ENCODE measurements at regions not wholly inside any gene's neighbourhood (a gene's known extent, or its start where the extent isn't known, plus 50 kb on each side); places are given as distances from the start of the nearest gene placed in this dataset.
"Not testable (repeated sequence)": the region's sequence is repeated elsewhere in the genome, so short reads cannot be mapped to it uniquely, and the experiment has no call there.

DNA sequence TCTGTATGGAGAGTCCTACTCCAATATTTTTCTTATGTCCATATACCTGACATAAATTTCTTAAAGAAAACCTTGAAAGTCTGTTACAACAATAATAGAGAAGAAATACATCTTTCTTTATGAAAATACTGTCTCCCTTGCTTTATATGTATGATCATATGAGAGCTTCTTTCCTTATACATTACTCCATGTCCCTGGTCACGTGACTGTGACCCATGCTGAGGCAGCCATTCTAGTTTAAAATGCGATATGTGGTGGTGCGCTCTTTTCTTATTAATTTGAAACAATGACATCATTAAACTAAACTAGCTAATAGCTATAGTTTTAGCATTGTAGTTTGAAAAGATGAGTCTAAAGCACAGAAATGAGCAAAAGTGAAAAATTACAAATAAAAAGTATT is 1120.3 kb upstream of the PRR20A start:
- H3K4me3 Mint-ChIP-seq = no peak overlapping the region
- H3K27ac Mint-ChIP-seq = no peak overlapping the region
- no peaks in the 10 kb centered on the region for H3K36me3 Mint-ChIP-seq
- DNase-seq = no peak
- H3K27me3 Mint-ChIP-seq = no peaks in the 10 kb centered on the region
- CTCF ChIA-PET = no interaction called here
- H3K4me1 Mint-ChIP-seq = no peaks in the 10 kb centered on the region
- peaks cover 4% of the 10 kb centered on the region for H3K9me3 Mint-ChIP-seq

- CTCF ChIA-PET = interaction anchor here (0.6 kb wide), 1 partner anchor 364 kb away, joined by 3 read pairs; no protein-coding TSS in a partner anchor
- Mint-ChIP-seq H3K27me3 (no peaks in the 10 kb centered on the region), H3K9me3 (peaks cover 29% of the 10 kb centered on the region)
Measured at GRCh38 chr13:56039992-56040391, 1100.7 kb upstream of the PRR20A start.

DNA sequence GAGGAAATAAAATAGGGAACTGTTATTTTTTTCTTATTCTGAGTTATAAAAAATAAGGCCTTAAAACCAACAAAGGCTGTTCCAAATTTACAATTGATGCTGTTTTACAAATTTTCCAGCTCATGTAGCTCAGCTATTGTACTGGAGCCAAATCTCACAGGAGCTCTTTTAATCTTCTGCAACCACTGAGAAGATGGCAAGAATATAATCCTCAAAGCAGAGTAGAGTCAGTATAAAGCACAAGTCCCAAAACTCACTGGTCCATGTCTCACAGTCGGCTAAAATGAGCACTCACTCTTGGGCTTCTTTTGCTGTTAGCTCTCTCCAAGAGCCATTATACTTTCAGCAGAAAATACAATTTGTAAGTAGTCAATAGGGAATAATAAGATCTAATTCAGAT is 1074.4 kb upstream of the PRR20A start:
- Mint-ChIP-seq H3K4me1 (no peaks in the 10 kb centered on the region), H3K27me3 (no peaks in the 10 kb centered on the region), H3K27ac (no peak overlapping the region), H3K4me3 (no peak overlapping the region), H3K36me3 (no peaks in the 10 kb centered on the region), H3K9me3 (peaks cover 2% of the 10 kb centered on the region)
- CTCF ChIA-PET = no interaction called here
- DNase-seq = no peak

More at GRCh38 chr13:56039992-56040391, 1100.7 kb upstream of the PRR20A start:
- H3K27ac Mint-ChIP-seq = no peak overlapping the region
- H3K4me1 Mint-ChIP-seq = no peaks in the 10 kb centered on the region
- no peaks in the 10 kb centered on the region for H3K36me3 Mint-ChIP-seq
- no peak for DNase-seq
- no peak overlapping the region for H3K4me3 Mint-ChIP-seq

DNA sequence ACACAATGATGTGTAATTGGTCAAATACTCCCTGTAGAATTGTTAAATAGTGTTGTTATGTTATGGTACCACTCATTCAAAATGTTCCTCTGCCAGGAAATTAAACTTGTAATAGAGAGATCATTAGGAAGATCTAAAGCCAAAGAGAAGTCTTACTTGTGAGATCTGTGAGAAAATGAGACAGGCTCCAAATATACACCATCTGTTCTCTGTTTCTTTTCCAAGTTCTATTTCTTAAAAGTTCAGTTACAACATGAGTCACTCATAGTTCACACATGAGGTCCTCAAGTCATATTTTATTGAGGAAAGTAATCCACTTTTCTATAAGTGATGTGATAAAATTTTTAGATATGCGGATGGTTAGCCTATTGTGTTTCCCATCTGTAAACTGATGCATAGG is 1038.1 kb upstream of the PRR20A start:
- H3K4me3 Mint-ChIP-seq = no peak overlapping the region
- H3K36me3 Mint-ChIP-seq = no peaks in the 10 kb centered on the region
- peaks cover 8% of the 10 kb centered on the region for H3K9me3 Mint-ChIP-seq
- H3K4me1 Mint-ChIP-seq = no peaks in the 10 kb centered on the region
- no peaks in the 10 kb centered on the region for H3K27me3 Mint-ChIP-seq
- H3K27ac Mint-ChIP-seq = no peak overlapping the region
- CTCF ChIA-PET = no interaction called here
- DNase-seq = no peak

DNA sequence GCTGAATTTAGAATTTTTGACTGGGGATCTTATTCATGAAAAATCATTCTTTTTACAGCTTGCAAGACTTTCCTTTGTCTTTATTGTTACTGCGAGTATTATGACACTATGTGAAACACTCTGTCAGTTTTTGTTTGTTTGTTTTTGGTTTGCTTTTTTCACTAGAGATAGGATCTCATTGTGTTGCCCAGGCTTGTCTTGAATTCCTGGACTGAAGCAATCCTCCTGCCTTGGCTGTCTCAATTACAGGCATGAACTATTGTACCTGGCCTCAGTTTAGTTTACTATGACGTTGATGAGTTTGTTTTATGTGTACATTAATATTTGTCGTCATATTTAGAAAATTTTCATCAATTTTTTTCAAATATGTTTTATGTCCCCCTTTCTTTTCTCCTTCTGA is 1030.0 kb upstream of the PRR20A start:
- H3K36me3 Mint-ChIP-seq = no peaks in the 10 kb centered on the region
- CTCF ChIA-PET = no interaction called here
- no peak for DNase-seq
- no peak overlapping the region for H3K27ac Mint-ChIP-seq
- H3K27me3 Mint-ChIP-seq = no peaks in the 10 kb centered on the region
- H3K4me1 Mint-ChIP-seq = no peaks in the 10 kb centered on the region
- H3K9me3 Mint-ChIP-seq = peaks cover 21% of the 10 kb centered on the region
- H3K4me3 Mint-ChIP-seq = no peak overlapping the region

DNA sequence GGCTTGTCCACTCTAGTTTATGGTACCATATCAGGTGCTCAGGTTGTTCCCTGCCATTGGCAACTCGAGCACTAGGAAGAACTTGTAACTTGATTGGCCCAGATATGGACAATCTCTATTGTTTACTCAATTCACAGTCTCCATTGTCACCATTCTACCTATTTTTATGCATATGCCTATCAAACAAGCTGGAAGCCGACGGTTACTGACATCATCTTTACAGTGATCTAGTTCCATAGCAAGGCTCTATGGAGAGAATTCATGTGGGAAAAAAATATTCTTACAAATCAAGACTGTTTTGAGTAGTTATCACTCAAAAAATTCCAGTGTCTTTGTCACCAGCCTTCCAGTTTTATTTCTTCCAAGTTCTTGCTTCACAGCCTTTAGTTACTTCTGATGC is 1006.2 kb upstream of the PRR20A start:
- no peak for DNase-seq
- H3K27me3 Mint-ChIP-seq = no peaks in the 10 kb centered on the region
- CTCF ChIA-PET = no interaction called here
- H3K27ac Mint-ChIP-seq = no peak overlapping the region
- H3K4me3 Mint-ChIP-seq = no peak overlapping the region
- H3K36me3 Mint-ChIP-seq = no peaks in the 10 kb centered on the region
- no peaks in the 10 kb centered on the region for H3K4me1 Mint-ChIP-seq
- peaks cover 4% of the 10 kb centered on the region for H3K9me3 Mint-ChIP-seq

GRCh38 chr13:56166864-56167263 is 973.9 kb upstream of the PRR20A start:
- Mint-ChIP-seq H3K27me3 (no peaks in the 10 kb centered on the region), H3K4me3 (no peak overlapping the region), H3K9me3 (peaks cover 7% of the 10 kb centered on the region), H3K36me3 (no peaks in the 10 kb centered on the region), H3K4me1 (no peaks in the 10 kb centered on the region), H3K27ac (no peak overlapping the region)
- CTCF ChIA-PET = no interaction called here
- DNase-seq = no peak

GRCh38 chr13:56168581-56168980 is 972.1 kb upstream of the PRR20A start:
- H3K9me3 Mint-ChIP-seq = peaks cover 10% of the 10 kb centered on the region
- DNase-seq = no peak
- no peaks in the 10 kb centered on the region for H3K27me3 Mint-ChIP-seq
- H3K36me3 Mint-ChIP-seq = no peaks in the 10 kb centered on the region
- H3K4me1 Mint-ChIP-seq = no peaks in the 10 kb centered on the region
- no peak overlapping the region for H3K27ac Mint-ChIP-seq
- H3K4me3 Mint-ChIP-seq = no peak overlapping the region
- CTCF ChIA-PET = no interaction called here

DNA sequence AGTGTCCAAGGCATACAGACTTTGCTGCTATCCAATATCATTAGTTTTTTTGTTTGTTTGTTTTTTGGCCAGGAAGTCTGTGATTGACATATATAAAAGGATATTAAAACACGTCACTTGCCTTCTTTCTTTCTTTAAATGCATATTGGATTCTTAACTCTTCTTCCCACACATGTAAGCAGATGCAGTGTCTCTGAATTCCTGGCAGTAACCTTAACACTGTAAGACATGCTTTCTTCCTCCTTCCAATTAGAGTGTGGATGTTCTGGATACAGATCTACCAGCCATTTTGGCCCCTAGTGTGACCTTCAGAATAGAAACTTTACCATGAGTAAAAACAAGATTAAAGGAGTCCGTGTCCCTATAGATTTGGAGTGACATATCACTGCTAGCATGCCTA is 967.4 kb upstream of the PRR20A start:
- no peak overlapping the region for H3K4me3 Mint-ChIP-seq
- H3K9me3 Mint-ChIP-seq = peaks cover 7% of the 10 kb centered on the region
- no peaks in the 10 kb centered on the region for H3K4me1 Mint-ChIP-seq
- DNase-seq = no peak
- no peaks in the 10 kb centered on the region for H3K36me3 Mint-ChIP-seq
- no peak overlapping the region for H3K27ac Mint-ChIP-seq
- H3K27me3 Mint-ChIP-seq = no peaks in the 10 kb centered on the region
- CTCF ChIA-PET = no interaction called here

DNA sequence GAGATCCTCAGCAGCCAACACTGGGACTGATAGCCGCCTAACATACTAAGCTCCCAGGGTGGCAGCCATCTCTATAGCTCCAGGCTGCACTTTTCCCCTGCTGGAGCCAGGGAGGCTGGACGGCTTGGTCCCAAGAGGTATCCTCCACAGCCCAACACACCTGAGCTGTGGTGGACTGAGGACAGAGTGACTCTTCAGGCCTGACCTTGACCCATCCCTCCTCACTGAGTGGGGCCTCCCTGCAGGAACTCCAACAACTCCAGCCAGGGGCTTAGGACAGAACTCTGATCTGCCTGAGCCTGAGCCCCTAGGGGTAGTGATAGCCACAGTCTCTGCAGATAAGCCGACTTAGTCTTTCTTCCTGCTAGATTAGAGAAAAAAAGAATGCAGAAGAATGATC is 958.1 kb upstream of the PRR20A start:
- CTCF ChIA-PET = no interaction called here
- no peak for DNase-seq
- peaks cover 9% of the 10 kb centered on the region for H3K9me3 Mint-ChIP-seq
- H3K27ac Mint-ChIP-seq = no peak overlapping the region
- no peaks in the 10 kb centered on the region for H3K27me3 Mint-ChIP-seq
- H3K4me1 Mint-ChIP-seq = no peaks in the 10 kb centered on the region
- H3K36me3 Mint-ChIP-seq = no peaks in the 10 kb centered on the region
- no peak overlapping the region for H3K4me3 Mint-ChIP-seq

DNA sequence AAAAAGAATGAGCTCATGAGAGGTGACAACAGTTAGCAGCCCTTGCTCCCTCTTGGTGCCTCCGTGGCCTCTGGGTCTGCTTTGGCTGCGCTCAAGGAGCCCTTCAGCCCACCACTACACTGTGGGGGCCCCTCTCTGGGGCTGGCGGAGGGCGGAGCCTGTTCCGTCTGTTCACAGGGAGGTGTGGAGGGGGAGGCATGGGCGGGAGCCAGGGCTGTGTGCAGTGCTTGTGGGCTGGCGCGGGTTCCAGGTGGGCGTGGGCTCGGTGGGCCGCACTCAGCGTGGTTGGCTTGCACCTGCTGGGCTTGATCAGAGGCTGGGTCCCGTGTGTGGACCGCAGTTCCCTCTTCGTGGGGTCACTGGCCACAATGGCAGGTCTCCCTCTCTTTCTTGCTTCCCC is 953.4 kb upstream of the PRR20A start:
- Mint-ChIP-seq H3K9me3 (peaks cover 21% of the 10 kb centered on the region), H3K27me3 (no peaks in the 10 kb centered on the region), H3K36me3 (no peaks in the 10 kb centered on the region), H3K4me3 (no peak overlapping the region), H3K4me1 (no peaks in the 10 kb centered on the region), H3K27ac (no peak overlapping the region)
- DNase-seq = no peak
- CTCF ChIA-PET = no interaction called here

GRCh38 chr13:56188582-56188981 is 952.1 kb upstream of the PRR20A start:
- CTCF ChIA-PET, H3K27me3 Mint-ChIP-seq, H3K36me3 Mint-ChIP-seq, DNase-seq, H3K4me3 Mint-ChIP-seq, H3K4me1 Mint-ChIP-seq, H3K27ac Mint-ChIP-seq: not testable (repeated sequence)
- peaks cover 16% of the 10 kb centered on the region for H3K9me3 Mint-ChIP-seq

GRCh38 chr13:56189439-56189838 is 951.3 kb upstream of the PRR20A start:
- Mint-ChIP-seq H3K4me3 (no peak overlapping the region), H3K27ac (no peak overlapping the region), H3K36me3 (no peaks in the 10 kb centered on the region), H3K27me3 (no peaks in the 10 kb centered on the region), H3K9me3 (peaks cover 15% of the 10 kb centered on the region), H3K4me1 (no peaks in the 10 kb centered on the region)
- CTCF ChIA-PET = no interaction called here
- no peak for DNase-seq

GRCh38 chr13:56189978-56190377 is 950.7 kb upstream of the PRR20A start:
- H3K27me3 Mint-ChIP-seq = no peaks in the 10 kb centered on the region
- no peak overlapping the region for H3K4me3 Mint-ChIP-seq
- H3K9me3 Mint-ChIP-seq = peaks cover 15% of the 10 kb centered on the region
- DNase-seq = no peak
- no peaks in the 10 kb centered on the region for H3K4me1 Mint-ChIP-seq
- H3K27ac Mint-ChIP-seq = no peak overlapping the region
- H3K36me3 Mint-ChIP-seq = no peaks in the 10 kb centered on the region
- CTCF ChIA-PET = no interaction called here

DNA sequence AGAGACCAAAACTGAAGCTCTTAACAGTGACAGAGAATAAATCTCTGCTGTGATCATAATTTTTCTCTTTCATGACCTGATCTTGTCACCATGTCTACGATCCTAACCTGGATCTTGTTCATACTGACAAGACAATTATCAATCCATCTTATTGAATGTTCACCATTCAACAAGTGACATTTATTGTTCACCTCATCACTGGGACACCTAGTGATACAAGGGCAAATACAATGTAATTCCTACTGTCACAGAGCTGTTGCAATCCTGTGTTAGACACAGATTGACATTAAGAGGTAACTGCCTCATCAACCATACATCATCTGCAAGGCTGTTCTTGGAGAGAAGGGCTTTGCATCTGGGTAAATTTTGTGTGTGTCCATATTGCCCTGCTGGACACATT is 942.4 kb upstream of the PRR20A start:
- Mint-ChIP-seq H3K36me3 (no peaks in the 10 kb centered on the region), H3K27me3 (no peaks in the 10 kb centered on the region), H3K27ac (no peak overlapping the region), H3K4me1 (no peaks in the 10 kb centered on the region), H3K4me3 (no peak overlapping the region), H3K9me3 (peaks cover 3% of the 10 kb centered on the region)
- DNase-seq = no peak
- CTCF ChIA-PET = no interaction called here

DNA sequence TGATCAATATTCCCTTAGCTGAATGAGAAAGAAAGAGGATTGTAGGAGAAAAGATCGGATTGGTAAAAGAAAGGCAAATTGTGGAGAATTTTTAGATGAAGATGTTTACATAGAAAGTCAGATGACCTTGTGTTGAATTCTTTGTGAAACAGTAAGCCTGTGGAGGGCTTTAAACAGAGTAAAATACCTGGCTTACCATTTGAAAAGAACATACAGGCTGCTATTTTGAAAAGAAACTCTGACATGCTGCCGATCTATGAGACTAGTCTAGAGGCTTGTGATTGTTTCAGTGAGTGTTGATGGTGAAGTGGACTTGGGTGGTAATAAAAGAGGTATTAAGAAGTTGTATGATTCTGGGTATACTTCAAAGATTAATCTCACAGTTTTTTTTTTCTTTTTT is 938.9 kb upstream of the PRR20A start:
- Mint-ChIP-seq H3K4me1 (no peaks in the 10 kb centered on the region), H3K27ac (no peak overlapping the region), H3K36me3 (no peaks in the 10 kb centered on the region), H3K27me3 (no peaks in the 10 kb centered on the region), H3K9me3 (peaks cover 3% of the 10 kb centered on the region), H3K4me3 (no peak overlapping the region)
- DNase-seq = no peak
- CTCF ChIA-PET = no interaction called here

Measured in activated naive CD4-positive, alpha-beta T cell treated with anti-CD3 and anti-CD28 coated beads, Interleukin-2, amount 10 ng/mL, durations not matched to agents 7 days and 5 days (primary cell).